Right renal pelvis (tissue), 4 donors: ENCODE measurements at regions not wholly inside any gene's neighbourhood (a gene's known extent, or its start where the extent isn't known, plus 50 kb on each side); places are given as distances from the start of the nearest gene placed in this dataset.
"Not testable (repeated sequence)": the region's sequence is repeated elsewhere in the genome, so short reads cannot be mapped to it uniquely, and the experiment has no call there.

ENCODE experiments used
- DNase-seq, 4 donors: peaks; one replicate each; pipeline ENCODE4 v3.0.0-alpha.2; 2013; ENCODE audit warnings: low read depth in 4 of 4, low spot score in 3 of 4, missing footprints in 1 of 4

DNA sequence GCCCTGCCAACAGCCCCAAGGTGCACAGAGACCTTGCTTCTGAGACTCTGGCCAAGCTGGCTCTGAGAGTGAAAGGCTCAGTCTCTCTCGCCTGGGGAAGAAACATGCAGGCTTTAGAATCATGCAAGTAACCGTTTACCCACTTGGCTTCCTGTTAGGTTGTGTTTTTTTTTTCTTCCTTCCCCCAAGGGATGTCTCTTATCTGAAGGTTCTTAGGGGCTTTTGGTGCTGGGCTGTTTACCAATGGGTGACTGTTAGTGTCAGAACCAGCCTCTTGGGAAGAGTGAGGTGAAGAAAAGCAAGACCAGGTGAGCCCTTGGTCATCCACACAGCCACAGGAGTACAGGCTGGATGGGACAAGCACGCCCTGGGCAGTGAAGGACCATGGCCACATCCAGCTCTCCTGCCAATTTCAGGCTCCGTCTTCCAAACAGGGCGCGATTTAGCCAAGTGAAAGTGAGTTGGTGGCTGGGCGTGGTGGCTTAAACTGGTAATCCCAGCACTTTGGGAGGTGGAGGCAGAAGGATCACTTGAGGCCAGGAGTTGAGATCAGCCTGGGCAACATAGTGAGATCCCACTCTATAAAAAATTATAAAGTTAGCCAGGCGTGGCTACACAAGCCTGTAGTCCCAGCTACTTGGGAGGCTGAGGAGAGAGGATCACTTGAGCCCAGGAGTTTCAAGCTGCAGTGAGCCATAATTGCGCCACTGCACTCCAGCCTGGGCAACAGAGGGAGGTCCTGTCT, 76.3 kb upstream of the CUX1 start:
- DNase-seq: no peak

DNA sequence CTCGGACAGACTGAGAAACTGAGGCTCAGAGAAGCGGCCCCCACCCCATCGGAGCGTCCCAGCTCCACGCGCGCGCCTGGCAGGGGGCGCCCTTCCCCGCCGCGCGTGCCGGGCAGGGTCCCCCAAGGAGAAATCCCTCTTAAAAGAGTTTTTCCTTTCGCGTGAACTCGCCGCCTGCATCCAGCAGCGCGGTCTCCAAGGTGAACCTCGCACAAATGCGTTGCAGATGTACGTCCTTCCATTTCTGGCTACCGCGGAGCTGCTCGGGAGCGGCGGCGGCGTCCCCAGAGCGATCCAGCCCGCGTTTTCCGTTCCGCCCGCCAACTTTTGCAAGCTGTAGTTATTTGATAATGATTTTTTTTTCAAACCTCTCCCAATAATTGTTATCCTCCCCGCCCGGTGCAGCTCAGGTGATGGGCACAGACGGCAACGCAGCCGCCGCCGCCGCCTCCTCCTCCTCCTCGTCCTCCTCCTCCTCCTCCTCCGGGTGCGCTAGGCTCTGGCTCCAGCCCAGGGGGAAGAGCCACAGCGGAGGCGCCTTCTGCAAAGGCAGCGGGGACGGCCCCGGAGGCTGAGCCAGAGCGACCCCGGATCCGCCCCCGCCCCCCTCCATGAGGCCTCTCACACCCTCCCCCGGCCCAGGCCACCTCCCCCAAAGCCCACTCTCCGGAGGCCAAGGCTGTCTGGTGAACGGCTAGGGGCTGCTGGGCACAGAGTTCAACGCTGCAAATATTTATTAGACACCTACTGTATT, 74.0 kb upstream of the CUX1 start:
- peak in 1 of 4 donors; percentile 61 for DNase-seq

DNA sequence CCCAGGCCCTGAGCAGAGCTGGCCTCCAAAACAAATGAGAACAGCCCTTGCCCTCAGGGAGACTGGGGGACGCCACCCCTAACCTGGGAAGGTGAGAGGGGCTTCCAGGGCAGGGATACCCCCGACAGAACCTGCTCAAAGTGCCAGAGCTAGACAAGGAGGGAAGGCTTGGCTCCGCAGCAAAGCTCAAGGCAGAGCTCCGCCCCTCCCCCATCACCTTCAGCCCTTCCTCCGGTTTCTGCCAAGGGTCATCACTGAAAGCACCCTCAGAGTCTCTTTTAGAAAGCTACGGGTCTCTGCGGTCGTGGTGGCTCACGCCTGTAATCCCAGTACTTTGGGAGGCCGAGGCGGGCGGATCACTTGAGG, 73.4 kb upstream of the CUX1 start:
- DNase-seq: no peak

DNA sequence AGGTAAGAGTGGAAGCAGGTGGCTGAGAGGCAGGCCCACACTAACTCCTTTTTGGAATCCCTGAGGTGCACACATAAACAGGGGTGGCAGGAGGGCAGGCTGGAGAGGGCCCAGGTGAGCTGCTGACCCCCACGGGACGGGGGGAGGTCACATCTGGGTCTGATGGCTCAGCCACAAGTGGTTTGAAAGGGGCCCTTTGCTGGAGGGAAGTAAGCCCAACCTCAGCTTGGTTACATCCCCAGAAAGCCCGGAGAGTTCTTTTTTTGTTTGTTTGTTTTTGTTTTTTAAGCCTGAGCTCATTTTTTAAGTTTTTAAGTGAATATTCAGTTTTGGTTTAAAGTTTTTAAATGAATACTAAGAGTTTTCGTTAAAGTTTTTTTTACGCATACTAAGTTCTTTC, 72.8 kb upstream of the CUX1 start:
- no peak for DNase-seq

DNA sequence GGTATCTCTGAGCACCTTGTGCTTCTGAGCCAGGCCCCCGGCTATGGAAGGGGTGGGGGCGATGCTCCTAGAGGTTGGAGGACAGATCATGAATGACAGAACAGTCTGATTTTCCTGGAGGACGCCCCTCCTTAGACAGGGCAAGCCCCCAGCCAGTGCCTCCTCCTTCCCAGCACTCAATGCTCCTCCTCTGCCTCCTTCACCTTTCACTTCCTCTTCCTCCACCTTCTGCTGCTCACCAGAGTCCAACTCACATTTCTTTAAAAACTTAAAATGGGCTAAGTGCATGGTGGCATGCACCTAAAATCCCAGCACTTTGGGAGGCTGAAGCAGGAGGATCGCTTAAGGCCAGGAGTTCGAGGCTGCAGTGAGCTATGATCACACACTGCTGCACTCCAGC, 71.1 kb upstream of the CUX1 start:
- DNase-seq: no peak

DNA sequence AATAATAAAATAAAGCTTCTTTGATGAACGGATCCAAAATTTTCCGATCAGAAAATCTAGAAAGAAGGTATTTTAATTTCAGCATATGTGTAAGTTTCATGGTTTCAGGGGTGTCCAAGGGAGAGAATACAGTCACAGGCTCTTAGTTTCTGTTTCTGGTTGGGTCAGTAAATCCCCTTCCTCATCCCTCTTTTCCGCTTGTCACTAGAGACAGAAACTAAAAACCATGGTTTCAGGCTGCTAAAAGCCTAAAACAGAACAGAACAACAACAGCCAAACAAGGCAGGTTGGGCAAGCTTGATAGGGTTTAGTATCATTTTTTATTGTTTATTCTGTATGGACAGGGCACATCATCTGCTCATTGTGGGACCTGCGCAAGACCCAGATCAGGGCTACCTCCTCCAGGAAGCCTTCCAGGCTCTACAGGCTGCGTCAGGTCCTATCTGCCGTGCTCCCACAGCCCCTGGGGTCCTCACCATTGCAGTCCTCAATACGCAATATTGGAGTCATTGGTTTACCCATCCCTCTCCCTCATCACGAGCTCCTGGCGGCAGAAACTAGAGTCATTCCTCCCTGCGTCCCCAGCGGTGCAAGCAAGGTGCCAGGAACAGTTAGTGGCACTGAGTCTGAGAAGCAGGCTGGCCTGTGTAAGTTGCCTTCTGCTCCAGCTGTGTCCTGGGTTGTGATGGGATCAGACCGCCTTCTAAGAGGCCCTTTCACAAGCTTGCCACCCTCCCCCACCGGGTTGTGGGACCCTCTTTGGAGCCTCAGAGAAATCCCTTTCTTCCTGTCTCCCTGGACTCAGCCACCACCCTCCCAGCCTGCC, 70.2 kb upstream of the CUX1 start:
- peak in 1 of 4 donors; percentile 35 for DNase-seq

DNA sequence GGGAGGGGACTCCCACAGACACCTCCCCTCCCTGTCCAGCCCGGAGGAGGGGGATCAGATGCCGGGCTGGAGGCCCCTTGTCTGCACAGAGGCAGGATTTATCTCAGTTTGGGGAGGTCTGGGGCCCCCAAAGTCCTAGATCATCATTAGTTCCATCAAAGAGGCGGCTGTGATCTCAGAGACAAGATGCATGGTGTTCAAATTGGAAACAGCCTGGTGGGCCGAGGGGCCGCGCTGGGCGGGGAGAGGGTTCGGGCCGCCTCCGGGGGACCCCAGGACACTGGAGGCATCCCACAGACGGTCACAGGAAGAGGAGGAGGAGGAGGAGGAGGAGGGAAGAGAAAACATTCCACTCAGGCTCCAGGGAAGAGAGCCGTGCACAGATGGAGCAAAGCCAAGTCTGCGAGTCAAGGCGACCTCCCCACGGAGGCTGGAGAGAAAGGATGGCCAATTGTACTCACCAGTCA, 69.5 kb upstream of the CUX1 start:
- no peak for DNase-seq

DNA sequence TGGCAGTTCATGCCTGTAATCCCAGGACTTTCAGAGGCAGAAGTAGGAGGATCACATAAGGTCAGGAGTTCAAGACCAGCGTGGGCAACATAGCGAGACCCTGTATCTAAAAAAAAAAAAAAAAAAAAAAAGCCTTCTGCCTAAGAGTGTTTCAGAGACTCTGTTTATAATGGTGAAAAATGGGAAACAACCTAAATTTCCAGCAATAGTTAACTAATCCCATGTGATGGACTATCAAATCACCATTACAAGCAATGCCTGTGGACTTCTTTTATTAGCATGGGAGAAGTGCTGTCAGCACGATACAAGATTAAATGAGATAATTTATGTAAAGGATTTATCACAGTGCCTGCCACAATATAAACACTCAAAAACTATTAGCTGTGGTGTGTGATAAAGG, 67.5 kb upstream of the CUX1 start:
- no peak for DNase-seq

DNA sequence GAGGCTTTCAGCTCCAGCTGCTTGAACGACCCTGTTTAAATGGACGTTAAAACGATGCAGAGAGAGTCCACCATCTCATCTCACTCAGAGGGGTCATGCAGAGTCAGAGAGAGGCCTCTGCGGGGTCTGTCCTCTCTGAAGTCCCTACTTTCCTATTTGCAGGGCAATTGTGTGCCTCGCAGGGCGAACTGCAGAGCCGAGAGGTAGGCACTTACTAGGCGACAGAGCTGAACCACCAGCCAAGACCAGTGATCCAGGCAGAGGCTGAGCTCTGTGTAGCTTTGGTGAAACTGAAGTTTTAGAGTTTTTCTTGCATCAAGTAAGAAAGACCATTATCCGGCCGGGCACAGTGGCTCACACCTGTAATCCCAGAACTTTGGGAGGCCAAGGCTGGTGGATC, 64.1 kb upstream of the CUX1 start:
- no peak for DNase-seq

DNA sequence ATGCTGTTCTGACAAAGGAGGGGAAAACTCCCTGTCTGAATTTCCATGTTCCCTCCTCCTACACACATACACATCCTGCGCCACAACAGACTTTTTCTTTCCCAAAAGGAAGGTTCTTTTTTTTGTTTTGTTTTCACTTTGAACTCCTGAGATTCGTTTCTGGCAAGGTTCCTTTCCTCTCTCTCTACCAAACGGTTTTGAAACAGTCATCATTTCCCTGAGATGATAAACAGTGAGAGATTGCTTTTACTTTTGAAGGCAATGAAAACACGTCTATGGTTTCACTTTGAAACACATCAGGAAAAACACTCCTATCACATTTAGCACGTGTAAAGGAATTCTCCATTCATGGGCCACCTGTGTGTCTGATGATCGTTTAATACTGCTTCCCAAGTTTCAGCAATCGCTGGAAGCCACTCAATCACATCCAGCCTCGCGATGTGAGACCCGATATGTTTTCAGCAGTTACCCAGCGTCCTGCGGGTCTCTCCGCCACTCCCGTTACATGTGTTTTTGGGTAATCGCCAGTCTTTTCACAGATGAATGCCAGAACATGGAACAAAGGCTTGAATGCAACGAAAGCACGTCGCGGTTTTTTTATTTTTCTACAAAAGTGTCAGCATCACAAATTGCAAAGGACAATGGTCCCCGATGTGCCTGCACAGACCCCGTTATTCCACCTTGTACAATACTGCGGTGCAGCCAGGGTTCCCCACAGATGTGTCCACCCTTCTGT, 62.8 kb upstream of the CUX1 start:
- DNase-seq: peak in 2 of 4 donors; percentile 41 to 61

DNA sequence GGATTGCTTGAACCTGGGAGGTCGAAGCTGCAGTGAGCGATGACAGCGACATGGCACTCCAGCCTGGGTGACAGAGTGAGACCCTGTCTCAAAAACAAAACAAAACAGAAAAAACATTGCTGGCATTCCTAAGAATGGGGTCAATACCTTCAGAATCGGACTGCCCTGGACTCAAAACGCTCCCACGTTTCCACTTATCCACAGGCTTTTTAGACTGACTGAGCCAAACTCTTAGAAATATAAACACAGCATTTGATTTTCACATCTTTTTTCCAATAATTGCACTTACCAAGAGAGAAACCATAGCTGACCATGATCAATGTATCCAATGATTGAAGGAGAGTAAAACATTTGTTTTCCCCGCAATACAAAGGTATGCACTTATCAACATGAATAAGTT, 59.5 kb upstream of the CUX1 start:
- no peak for DNase-seq

DNA sequence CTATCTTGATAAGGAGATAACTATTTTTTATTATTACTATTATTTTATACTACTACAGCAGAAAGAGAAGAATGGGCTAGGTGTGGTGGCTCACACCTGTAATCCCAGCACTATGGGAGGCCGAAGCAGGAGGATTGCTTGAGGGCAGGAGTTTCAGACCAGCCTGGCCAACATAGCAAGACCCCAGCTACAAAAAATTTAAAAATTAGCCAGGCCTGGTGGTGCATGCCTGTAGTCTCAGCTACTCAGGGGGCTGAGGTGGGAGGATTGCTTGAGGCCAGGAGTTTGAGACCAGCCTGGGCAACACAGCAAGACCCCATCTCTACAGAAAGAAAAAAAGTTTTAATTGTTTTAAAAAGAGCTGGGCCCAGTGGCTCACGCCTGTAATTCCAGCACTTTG, 58.9 kb upstream of the CUX1 start:
- not testable (repeated sequence) for DNase-seq

DNA sequence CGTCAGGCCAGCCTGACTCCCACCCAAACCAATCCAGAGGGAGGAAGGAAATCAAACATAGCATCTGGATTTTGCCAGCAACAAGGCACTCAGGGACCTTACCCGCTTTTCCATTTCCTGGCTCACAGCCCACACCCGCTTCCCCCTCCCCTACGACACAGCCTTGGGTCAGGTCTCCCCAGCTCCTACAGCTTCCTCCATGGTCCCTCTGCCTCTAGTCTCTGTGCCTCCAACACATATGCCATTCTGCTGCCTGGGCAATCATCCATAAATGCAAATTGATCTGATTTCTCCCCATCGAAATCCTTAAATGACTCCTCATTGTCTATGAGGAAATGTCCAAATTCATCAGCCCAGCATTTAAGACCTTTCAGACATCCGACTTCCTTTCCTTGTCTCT, 53.2 kb upstream of the CUX1 start:
- no peak for DNase-seq

DNA sequence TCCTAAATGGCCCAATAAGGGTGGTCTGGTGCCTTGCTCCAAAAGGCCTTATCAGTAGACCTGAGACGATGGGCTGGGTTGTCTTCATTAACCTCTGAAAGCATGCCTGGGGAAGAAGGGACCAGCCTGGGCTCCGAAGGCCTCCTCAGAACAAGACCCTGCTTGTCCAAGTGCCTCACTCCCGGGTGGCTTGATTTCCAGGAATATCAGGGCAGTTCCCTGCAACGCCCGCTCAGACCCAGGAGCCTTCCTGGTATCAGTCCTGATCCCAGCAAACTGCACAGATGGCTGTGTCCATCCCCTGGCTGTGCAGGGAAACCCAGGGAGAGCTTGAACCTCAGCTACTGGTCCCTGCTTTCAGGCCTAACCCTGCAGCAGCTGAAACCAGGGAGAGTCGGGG, 49.9 kb upstream of the CUX1 start:
- DNase-seq: no peak
